T-helper 1 cell treated with Interleukin-12 subunit alpha and Interleukin-12 subunit beta and Interleukin-4 antibody, amounts not matched to agents 30 ng/mL and 1 ng/mL, for 36 hours (primary cell): ENCODE measurements at regions not wholly inside any gene's neighbourhood (a gene's known extent, or its start where the extent isn't known, plus 50 kb on each side); places are given as distances from the start of the nearest gene placed in this dataset.
"Not testable (repeated sequence)": the region's sequence is repeated elsewhere in the genome, so short reads cannot be mapped to it uniquely, and the experiment has no call there.

ENCODE experiments used
- intact Hi-C: fragments of 100-400 bp; cut with micrococcal nuclease; formaldehyde crosslinking; loops from one replicate; pipeline ENCODE4 v1.15.1; 2024

GRCh38 chr6:91266156-91266555 is 679.3 kb upstream of the MAP3K7 start:
- intact Hi-C loops, result no loop called here

- intact Hi-C loops, result no loop called here
Observed at GRCh38 chr6:91243436-91243835, 656.6 kb upstream of the MAP3K7 start.

- intact Hi-C loops, result no loop called here
Observed at GRCh38 chr6:91242614-91242949, 655.7 kb upstream of the MAP3K7 start.

- intact Hi-C loops, result no loop called here
Observed at GRCh38 chr6:91241946-91242613, 655.2 kb upstream of the MAP3K7 start.

- intact Hi-C loops, result no loop called here
Observed at GRCh38 chr6:91240878-91241603, 654.2 kb upstream of the MAP3K7 start.

GRCh38 chr6:91221072-91221720 is 634.3 kb upstream of the MAP3K7 start:
- intact Hi-C loops, result no loop called here

- intact Hi-C loops, result no loop called here
Observed at GRCh38 chr6:91213229-91213901, 626.5 kb upstream of the MAP3K7 start.

GRCh38 chr6:91198588-91199255 is 611.9 kb upstream of the MAP3K7 start:
- intact Hi-C loops, result no loop called here

GRCh38 chr6:91196729-91197128 is 609.9 kb upstream of the MAP3K7 start:
- intact Hi-C loops, result no loop called here

- intact Hi-C loops, result no loop called here
Observed at GRCh38 chr6:91193446-91193845, 606.6 kb upstream of the MAP3K7 start.

GRCh38 chr6:91190041-91190440 is 603.2 kb upstream of the MAP3K7 start:
- intact Hi-C loops, result not testable (repeated sequence)

- intact Hi-C loops, result no loop called here
Observed at GRCh38 chr6:91185072-91185471, 598.2 kb upstream of the MAP3K7 start.

- intact Hi-C loops, result no loop called here
Observed at GRCh38 chr6:91181416-91181815, 594.5 kb upstream of the MAP3K7 start.

GRCh38 chr6:91173651-91174050 is 586.8 kb upstream of the MAP3K7 start:
- intact Hi-C loops, result no loop called here

GRCh38 chr6:91173186-91173585 is 586.3 kb upstream of the MAP3K7 start:
- intact Hi-C loops, result no loop called here

GRCh38 chr6:91171754-91172462 is 585.0 kb upstream of the MAP3K7 start:
- intact Hi-C loops, result no loop called here

- intact Hi-C loops, result no loop called here
Observed at GRCh38 chr6:91167846-91168245, 581.0 kb upstream of the MAP3K7 start.

- intact Hi-C loops, result no loop called here
Observed at GRCh38 chr6:91166271-91167046, 579.6 kb upstream of the MAP3K7 start.

- intact Hi-C loops, result no loop called here
Observed at GRCh38 chr6:91164105-91164504, 577.2 kb upstream of the MAP3K7 start.

GRCh38 chr6:91161246-91161645 is 574.4 kb upstream of the MAP3K7 start:
- intact Hi-C loops, result no loop called here
